ENCODE measurements at regions not wholly inside any gene's neighbourhood (a gene's known extent, or its start where the extent isn't known, plus 50 kb on each side); places are given as distances from the start of the nearest gene placed in this dataset.

DNA sequence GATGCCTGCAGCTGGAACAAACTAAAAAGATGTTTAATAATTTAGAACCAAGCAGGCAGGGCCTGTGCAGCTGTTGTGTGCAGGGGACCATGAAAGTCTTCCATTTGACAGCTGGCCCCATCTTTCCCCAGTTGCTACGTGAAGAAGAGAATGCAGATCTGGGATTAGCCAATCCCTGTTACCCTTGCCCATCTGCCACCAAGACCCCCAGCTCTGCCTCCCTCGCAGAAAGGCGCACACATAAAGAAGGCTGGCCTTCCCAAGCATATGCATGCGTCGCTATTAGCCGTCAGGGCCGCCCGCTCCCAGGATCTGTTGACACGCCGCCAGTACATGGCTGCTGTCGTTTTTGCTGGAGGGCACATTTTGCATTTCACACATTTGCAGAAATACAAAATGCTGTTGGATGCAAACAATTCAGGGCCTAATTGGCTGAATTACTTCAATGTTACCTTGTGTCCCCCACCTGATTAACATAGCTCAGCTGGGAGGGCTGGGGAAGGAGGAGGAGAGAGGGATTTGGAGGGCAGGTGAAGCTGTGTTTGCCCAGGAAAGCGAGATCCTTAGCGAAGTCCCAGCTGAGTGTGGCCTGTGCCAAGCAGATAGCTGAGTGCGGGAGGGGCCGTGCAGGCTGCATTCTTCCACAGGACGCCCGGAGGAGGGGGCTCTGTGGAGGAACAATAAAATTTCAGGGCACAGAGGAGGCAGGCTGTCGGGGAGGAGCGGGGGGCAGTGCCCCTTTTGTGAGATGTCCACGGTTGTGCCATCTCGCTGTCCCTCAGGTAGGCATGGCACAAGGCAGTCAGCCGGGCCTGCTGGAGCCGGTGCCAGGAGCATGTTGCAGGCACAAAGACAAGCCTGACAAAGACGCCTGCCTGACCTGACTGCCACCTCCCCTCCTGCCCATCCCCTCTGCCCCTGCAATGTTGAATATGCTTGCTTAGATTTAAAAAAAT lies 443.0 kb upstream of the MKI67 start:
- in situ Hi-C loops (cut with MboI; ENCODE audit: low pct_unique_long_range_greater_than_20kb, low sequenced_read_pairs, unreplicated experiment) = no loop called here
- TF ChIP-seq, protein P1, sequence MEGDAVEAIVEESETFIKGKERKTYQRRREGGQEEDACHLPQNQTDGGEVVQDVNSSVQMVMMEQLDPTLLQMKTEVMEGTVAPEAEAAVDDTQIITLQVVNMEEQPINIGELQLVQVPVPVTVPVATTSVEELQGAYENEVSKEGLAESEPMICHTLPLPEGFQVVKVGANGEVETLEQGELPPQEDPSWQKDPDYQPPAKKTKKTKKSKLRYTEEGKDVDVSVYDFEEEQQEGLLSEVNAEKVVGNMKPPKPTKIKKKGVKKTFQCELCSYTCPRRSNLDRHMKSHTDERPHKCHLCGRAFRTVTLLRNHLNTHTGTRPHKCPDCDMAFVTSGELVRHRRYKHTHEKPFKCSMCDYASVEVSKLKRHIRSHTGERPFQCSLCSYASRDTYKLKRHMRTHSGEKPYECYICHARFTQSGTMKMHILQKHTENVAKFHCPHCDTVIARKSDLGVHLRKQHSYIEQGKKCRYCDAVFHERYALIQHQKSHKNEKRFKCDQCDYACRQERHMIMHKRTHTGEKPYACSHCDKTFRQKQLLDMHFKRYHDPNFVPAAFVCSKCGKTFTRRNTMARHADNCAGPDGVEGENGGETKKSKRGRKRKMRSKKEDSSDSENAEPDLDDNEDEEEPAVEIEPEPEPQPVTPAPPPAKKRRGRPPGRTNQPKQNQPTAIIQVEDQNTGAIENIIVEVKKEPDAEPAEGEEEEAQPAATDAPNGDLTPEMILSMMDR (IDR thresholded peaks at IDR 0.05; ENCODE audit: extremely low read depth, insufficient read depth, missing control alignments) = no peak

DNA sequence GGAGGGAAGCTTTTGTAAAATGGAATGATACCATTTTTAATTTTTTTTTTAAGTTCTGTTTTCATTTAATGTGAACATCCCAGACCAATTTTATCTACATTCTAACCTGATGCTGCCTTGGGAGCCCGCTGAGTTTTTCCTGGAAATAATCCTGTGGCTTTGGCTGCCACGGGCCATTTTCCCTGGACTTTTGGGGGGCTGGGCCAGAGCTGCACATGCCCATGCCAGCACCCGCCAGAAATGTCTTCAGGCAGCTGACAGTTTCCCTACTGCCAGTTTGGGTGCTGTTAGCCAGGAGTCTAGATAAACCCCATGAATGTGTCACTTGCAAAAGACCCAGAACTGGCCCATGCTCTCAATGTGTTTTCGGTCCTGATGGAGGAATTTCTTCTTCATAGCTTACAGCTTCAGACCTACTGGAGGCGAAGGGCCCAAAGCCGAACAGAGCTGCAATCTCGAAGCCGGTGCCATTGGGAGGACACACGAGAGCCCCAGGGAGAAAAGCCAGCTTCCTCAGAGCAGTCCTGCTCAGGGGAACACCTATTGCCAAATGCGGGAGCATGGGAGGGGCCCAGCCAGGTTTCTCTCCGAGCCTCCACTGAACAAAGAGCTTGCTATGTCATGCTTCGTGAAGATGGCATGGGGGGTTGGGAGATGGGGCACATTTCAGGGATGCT lies 444.2 kb upstream of the MKI67 start:
- DNase-seq (ENCODE audit: low spot score) = no peak
- TF ChIP-seq, protein P1 (IDR thresholded peaks at IDR 0.05; ENCODE audit: extremely low read depth, insufficient read depth, missing control alignments) = no peak
- in situ Hi-C loops (cut with MboI; ENCODE audit: low pct_unique_long_range_greater_than_20kb, low sequenced_read_pairs, unreplicated experiment) = no loop called here

More for the DNA sequence above, 443.0 kb upstream of the MKI67 start:
- DNase-seq (ENCODE audit: low spot score) = no peak

GRCh38 chr10:128571071-128571470 lies 444.8 kb upstream of the MKI67 start:
- in situ Hi-C loops (cut with MboI; ENCODE audit: low pct_unique_long_range_greater_than_20kb, low sequenced_read_pairs, unreplicated experiment) = no loop called here
- TF ChIP-seq, protein P1 (IDR thresholded peaks at IDR 0.05; ENCODE audit: extremely low read depth, insufficient read depth, missing control alignments) = no peak
- DNase-seq (ENCODE audit: low spot score) = no peak

GRCh38 chr10:128571745-128572144 lies 445.5 kb upstream of the MKI67 start:
- in situ Hi-C loops (cut with MboI; ENCODE audit: low pct_unique_long_range_greater_than_20kb, low sequenced_read_pairs, unreplicated experiment) = no loop called here
- no peak for DNase-seq (ENCODE audit: low spot score)
- TF ChIP-seq, protein P1 (IDR thresholded peaks at IDR 0.05; ENCODE audit: extremely low read depth, insufficient read depth, missing control alignments) = no peak

DNA sequence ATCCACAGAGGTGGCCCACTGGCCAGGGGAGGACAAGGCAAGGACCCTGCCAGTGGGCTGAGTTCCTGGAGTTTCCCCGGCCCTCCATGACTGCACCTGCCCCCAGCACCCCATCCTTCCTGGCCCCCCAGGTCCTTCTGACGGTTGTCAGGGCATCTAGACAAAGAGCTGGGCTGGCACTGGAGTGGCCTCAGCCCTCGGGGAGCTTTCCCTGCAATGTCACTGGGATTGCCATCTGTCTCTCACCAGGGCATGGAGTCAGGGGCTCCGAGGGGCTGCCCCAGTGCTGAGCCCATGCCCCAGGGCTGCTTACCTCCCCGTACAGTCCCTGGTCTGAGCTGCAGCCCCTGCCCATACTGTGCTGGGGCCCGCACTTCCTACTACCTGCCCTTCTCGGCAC lies 446.5 kb upstream of the MKI67 start:
- in situ Hi-C loops (cut with MboI; ENCODE audit: low pct_unique_long_range_greater_than_20kb, low sequenced_read_pairs, unreplicated experiment) = no loop called here
- no peak for DNase-seq (ENCODE audit: low spot score)
- TF ChIP-seq, protein P1 (IDR thresholded peaks at IDR 0.05; ENCODE audit: extremely low read depth, insufficient read depth, missing control alignments) = no peak

DNA sequence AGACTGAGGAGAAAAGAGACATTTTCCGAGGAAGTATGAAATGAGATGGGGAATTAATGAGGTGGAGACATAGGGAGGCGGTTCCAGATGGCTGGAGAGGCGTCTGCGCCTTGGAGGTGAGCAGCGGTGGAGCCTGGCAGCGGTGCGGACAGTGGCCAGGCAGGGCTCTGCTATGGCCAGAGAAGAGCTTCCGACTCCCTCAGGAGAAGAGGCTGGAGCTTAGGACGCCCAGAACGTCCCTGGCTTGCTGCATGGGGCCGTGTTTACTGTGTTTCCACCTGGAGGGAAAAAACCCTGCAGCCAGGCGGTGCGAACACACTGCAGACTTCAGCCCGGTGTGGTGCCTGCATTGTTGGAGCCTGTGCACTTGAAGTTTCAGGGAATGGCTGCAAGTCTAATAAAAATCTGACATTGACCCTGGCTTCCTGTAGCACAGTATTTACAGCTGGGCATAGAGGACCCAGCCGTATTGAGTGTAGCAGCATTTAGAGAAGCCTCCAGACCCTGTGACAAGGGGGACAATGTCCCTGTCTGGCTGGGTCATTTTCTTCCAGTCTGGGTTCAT lies 447.1 kb upstream of the MKI67 start:
- DNase-seq (ENCODE audit: low spot score) = no peak
- in situ Hi-C loops (cut with MboI; ENCODE audit: low pct_unique_long_range_greater_than_20kb, low sequenced_read_pairs, unreplicated experiment) = no loop called here
- TF ChIP-seq, protein P1 (IDR thresholded peaks at IDR 0.05; ENCODE audit: extremely low read depth, insufficient read depth, missing control alignments) = no peak
